CD4-positive, alpha-beta T cell treated with Interleukin-15 for 4 hours (primary cell): ENCODE measurements at regions not wholly inside any gene's neighbourhood (a gene's known extent, or its start where the extent isn't known, plus 50 kb on each side); places are given as distances from the start of the nearest gene placed in this dataset.
"Not testable (repeated sequence)": the region's sequence is repeated elsewhere in the genome, so short reads cannot be mapped to it uniquely, and the experiment has no call there.

ENCODE experiments used
- DNase-seq: peaks from one replicate; pipeline ENCODE4 v3.0.0-alpha.2; 2020; ENCODE audit warnings: low spot score

- DNase-seq, result no peak
Measured at GRCh38 chr10:35784751-35785150, 142.7 kb upstream of the FZD8 start.

DNA sequence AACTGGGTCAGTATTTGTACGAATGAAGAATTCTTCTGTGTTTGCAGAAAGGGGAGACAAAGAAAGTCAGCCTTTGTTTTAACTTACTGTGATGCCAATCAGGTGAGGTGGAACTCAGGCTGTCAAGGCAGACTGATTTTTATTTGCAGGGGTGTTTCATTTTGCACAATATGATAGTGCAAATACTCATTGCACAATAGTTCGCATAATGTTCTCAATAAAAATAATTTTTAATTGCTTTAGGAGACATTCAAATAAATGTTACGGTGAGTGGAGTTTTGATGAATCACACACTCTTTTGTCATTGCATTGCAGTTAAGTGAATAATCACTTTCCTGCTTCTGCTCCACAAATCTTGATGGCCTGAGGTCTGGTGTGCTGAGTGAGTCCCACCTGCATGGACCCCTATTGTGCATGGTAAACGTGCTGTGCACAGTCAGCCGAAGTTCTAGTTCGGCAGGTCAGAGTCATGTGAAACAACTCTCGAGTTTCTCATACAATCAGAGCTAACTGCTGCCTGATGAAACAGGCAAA lies 141.3 kb upstream of the FZD8 start:
- DNase-seq, result no peak

- DNase-seq, result no peak
Measured at GRCh38 chr10:35781643-35782035, 139.5 kb upstream of the FZD8 start.

GRCh38 chr10:35780970-35781642 lies 139.0 kb upstream of the FZD8 start:
- no peak for DNase-seq

- no peak for DNase-seq
Measured at GRCh38 chr10:35778306-35778705, 136.2 kb upstream of the FZD8 start.

DNA sequence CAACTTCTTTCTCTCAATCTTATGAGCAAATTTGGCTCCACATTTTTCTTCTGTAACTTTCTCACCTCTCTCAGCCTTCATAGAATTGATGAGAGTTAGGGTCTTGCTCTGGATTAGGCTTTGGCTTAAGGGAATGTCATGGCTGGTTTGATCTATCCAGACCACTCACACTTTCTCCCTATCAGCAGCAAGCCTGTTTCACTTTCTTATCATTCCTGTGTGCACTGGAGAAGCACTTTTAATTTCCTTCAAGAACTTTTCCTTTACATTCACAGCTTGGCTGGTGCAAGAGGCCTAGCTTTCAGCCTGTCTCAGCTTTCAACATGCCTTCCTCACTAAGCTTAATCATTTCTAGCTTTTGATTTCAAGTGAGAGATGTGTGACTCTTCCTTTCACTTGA lies 134.5 kb upstream of the FZD8 start:
- DNase-seq, result not testable (repeated sequence)

- no peak for DNase-seq
Measured at GRCh38 chr10:35774109-35774508, 132.0 kb upstream of the FZD8 start.

GRCh38 chr10:35770817-35771355 lies 128.8 kb upstream of the FZD8 start:
- no peak for DNase-seq

DNA sequence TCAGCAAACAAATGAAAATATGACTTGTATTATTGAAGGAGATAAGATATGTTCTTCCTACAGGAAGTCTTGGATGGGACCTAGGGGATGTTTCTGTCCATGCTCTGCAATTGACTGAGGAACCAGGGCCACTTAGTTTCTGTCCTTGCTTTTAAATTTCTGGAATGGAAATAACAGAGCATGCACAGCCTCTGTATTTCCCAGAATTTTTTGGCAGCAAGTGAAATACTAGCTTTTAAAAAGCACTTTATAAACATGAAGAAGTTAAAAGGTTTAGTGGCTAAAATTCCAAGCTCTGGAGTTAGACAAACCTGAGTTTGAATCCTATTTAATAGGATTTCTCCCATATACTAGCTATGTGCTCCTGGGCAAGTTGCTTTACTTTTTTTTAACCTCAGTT lies 127.7 kb upstream of the FZD8 start:
- no peak for DNase-seq

DNA sequence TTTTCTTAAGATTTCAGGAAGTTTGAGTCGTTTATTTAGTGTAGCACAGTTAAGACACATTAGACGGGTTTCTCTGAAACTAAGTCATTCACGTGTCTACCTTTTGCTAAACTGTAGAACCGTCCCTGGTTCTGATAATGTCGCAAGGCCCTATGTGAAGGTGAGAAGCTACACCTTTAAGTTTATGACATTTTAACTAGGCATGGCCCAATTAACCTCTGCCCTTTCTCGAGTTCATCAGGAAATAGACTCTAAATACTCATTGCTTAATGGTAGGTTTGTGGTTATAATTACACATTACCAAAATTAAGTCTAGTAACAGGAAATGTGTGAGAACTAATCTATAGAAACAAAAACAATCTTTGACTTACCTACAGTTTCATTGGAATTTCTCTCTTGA lies 126.6 kb upstream of the FZD8 start:
- no peak for DNase-seq

- DNase-seq, result no peak
Measured at GRCh38 chr10:35768011-35768410, 125.9 kb upstream of the FZD8 start.

DNA sequence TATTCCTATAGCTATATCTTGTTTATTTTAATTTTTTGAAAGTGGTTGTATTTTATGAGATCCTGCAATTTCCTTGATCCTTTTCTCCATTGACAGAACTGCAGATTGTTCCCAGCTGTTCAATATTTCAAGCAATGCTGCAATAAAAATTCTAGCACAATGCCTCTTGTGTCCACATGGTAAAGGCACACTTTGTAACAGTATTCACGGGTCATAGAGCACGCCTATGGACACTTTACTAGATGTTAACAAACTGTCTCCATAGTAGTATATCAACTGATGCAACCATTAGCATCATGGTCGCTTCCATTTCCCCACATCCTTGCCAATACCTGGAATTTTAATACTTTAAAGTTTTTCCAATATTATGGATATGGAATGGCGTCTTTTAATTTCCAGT lies 123.9 kb upstream of the FZD8 start:
- DNase-seq, result no peak

DNA sequence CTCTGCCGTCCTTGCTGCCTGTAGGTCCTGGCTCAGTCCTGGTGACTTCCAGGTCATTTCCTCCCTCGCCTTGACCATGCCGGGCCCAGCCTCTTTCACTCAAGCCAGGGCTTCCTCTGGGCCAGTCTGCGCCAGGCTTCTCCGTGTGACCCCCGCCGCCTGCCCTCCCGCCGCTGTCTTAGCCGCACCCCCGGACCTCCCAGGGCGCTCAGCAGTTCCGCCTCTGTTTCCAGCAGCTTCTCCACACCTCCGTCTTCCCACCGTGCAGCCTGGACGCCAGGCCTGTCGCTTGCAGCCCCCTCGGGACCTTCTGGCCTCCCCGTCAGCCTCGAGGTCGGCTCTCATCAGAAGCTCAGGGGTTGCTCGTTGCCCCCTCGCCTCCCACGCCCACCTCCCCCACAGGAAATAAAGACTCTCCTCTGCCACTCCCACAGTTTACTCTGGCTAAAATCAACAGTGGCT lies 123.0 kb upstream of the FZD8 start:
- no peak for DNase-seq

DNA sequence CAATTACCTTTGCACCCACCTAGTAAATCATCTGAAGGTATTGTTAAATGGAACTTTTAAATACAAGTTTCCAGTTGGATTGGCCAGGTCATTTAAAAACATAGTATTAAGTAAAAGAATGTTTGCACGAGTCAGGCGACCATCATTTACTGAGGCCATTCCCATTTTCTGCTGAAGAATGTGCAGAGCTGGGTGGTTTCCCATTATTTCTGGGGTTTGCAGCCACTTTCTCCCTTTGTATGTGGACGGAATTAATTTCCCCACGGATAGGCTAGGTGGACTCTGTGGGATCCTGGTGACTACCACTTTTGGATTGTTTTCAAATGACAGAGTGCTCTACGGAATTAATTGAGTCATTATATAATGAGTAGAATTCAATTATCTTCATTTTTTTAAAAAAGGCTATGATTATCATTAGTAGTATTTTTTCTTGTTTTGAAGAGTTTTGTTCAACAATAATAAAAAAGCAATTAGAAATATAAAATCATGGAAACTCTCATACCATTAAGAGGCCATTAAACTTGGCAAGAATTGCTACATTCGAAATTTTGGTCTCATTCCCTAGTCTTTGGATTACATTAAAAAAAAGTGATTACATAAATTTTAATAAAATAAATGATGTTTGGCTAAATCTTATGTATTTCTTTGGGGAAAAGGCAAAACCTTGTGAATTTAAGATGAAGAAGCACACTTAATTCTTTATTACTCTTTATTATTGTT lies 120.4 kb upstream of the FZD8 start:
- no peak for DNase-seq

DNA sequence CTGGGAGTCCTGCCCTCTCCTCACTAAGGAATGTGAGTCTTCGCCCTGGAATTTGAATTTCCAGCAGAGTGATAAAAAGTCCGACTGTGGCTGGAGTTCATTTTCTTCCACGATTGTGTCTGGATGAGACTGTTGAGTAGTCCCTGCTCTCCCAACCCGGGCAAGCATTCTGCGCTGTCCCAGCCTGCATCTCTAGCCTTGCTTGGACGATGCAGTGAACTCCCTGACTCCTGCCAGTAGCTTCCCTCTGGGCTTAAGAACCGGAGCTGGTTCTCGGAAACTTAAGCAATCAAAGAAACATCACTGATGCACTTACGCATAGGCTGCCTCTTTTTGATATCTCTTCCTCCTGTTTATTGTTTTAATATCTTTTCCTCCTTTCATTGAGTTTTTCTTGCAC lies 116.0 kb upstream of the FZD8 start:
- no peak for DNase-seq

DNA sequence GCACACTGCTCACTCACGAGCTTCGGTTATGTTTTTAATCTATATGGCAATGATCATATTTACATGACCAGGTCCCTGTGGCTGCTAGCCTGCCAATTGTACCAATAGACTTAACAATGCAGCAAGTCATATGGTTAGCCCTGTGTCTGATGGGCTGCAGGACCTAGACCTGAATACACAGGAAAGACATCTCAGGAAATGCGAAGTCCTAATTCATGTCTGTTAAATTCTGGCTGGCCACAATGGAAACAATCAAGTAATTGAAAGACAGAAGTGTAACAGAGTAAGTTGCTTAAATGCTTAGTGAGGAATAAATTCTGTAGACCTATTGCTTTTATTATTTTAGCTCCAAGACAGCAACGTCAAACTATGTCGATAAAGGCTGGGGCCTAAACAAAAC lies 112.4 kb upstream of the FZD8 start:
- no peak for DNase-seq

- no peak for DNase-seq
Measured at GRCh38 chr10:35752469-35753461, 110.7 kb upstream of the FZD8 start.

DNA sequence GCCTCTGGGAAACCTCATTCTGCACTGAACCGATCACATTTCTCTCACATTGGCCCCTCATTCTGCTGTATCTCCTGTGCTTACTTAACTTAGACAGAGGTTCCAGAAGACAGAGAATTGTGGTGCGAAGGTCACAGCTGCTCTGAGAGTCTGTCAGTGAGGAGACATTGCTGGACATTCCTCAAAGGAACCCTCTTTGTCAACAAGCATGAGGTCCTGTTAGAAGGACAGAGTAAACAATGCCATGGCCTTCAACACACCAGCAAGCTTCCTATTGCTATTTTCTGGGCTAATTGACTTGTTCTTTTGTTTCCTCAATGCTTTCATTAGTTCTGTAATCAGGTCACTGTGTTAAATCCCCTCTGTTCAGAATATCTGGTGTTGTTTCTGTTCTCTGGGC lies 109.3 kb upstream of the FZD8 start:
- DNase-seq, result no peak

- DNase-seq, result no peak
Measured at GRCh38 chr10:35749230-35749629, 107.1 kb upstream of the FZD8 start.

DNA sequence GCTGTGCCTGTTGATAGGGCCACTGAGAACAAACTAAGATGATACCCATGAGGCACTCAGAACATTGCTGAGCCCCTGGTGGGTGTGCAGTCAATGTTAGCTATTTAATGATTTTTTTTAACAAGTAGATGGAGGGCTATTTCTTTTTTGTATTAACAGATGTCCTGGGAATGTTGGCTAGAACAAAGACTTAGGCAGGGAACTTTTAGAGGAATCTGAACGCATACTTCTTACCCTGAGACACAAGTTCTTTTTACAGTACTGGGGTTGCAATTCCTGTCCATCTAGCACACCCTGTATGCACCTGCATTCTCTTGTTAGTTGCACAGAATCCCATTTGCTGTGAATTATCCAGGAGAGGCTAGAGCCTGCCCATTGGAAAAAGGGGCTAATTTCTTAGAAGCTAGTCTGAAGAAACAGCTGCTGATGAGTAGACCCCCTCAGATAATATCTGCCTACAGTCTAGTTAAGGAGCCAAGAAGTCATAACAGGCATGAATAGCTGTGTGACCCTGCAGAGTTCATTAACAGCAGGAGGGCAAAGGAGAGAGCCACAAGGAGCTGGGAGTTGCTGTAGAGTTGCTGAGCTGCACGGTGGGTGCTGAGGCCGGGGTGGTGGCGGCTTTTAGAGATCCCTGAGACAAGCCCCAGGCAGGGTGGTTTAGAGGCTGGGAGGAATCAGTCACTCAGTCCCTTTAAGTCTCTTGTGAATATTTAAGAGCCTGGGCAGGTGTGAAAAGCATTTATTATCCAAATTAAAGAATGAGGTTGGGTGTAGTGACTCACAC lies 103.7 kb upstream of the FZD8 start:
- no peak for DNase-seq

DNA sequence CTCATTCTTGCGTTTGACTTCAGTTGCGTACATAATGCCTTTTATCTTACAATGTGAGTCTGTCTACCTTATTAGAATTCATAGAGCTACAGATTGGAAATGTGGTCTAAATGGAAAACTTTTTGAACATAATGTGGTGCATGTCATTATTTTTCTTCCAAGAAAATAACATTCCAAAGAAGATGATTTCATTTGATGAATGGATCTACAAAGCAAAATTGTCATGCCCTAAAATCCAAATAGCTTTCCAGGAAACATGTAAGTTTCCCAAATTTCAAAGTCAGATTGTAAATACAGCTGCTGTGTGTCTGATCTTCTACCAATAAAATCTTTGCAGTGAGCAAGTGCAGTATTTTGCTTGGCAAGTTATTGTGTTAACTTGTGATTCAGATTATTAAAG lies 101.8 kb upstream of the FZD8 start:
- DNase-seq, result no peak
